ENCODE measurements at regions not wholly inside any gene's neighbourhood (a gene's known extent, or its start where the extent isn't known, plus 50 kb on each side); places are given as distances from the start of the nearest gene placed in this dataset.

DNA sequence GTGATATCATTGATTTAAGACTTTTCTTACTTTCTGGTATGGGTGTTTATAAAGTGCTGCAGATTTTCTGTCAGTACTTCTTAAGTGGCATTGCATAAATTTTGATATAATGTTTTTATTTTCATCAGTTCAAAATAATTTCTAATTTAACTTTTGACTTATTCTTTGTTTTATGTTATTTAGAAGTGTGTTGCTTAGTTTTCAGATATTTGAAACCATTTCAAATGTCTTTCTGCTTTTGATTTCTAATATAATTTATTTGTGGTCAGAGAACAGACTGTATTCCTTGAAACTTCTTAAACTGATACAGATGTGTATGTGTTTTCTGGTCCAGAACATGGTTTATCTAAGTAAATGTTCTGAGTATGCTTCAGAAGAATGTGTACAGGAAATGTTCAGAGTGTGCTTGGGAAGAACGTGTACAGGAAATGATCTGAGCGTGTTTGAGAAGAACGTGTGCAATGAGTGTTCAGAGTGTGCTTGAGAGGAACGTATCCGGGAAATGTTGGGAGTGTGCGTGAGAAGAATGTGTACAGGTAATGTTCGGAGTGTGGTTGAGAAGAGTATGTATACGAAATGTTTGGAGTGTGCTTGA lies 265.7 kb upstream of the HS6ST1 start:
- DNase-seq (ENCODE audit: low spot score in 2 of 2): peak in 1 of 2 donors; percentile 6
- no peak overlapping the region for H3K4me3 ChIP-seq (ENCODE audit: low read depth, poor library complexity, severe bottlenecking)
- 59 to 69% methylated on average over 8 of the region's 8 CpGs for WGBS, 2 donors
- intact Hi-C loops (cut with DNase I; ENCODE audit: low total_unique reads): no loop called here
- no peak for TF ChIP-seq POLR2A (IDR thresholded peaks at IDR 0.05)
- TF ChIP-seq, protein P1, sequence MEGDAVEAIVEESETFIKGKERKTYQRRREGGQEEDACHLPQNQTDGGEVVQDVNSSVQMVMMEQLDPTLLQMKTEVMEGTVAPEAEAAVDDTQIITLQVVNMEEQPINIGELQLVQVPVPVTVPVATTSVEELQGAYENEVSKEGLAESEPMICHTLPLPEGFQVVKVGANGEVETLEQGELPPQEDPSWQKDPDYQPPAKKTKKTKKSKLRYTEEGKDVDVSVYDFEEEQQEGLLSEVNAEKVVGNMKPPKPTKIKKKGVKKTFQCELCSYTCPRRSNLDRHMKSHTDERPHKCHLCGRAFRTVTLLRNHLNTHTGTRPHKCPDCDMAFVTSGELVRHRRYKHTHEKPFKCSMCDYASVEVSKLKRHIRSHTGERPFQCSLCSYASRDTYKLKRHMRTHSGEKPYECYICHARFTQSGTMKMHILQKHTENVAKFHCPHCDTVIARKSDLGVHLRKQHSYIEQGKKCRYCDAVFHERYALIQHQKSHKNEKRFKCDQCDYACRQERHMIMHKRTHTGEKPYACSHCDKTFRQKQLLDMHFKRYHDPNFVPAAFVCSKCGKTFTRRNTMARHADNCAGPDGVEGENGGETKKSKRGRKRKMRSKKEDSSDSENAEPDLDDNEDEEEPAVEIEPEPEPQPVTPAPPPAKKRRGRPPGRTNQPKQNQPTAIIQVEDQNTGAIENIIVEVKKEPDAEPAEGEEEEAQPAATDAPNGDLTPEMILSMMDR (IDR thresholded peaks at IDR 0.05): no peak

DNA sequence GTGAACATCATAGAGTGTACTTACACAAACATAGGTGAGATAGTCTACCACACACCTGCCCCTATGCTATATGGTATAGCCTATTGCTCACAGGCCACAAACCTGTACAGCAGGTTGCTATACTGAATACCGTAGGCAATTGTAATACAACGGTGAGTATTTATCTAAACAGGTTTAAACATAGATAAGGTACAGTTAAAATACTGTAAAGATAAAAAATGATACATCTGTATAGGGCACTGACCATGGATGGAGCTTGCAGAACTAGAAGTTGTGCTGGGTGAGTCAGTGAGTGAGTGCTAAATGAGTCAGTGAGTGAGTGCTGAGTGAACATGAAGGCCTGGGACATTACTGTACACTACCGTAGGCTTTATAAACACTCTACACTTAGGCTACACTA lies 267.0 kb upstream of the HS6ST1 start:
- 77 to 94% methylated on average over 3 of the region's 3 CpGs for WGBS, 2 donors
- intact Hi-C loops (cut with DNase I; ENCODE audit: low total_unique reads): no loop called here
- no peak for TF ChIP-seq POLR2A (IDR thresholded peaks at IDR 0.05)
- TF ChIP-seq, protein P1 (IDR thresholded peaks at IDR 0.05): no peak
- no peak overlapping the region for H3K4me3 ChIP-seq (ENCODE audit: low read depth, poor library complexity, severe bottlenecking)
- DNase-seq (ENCODE audit: low spot score in 2 of 2): no peak

DNA sequence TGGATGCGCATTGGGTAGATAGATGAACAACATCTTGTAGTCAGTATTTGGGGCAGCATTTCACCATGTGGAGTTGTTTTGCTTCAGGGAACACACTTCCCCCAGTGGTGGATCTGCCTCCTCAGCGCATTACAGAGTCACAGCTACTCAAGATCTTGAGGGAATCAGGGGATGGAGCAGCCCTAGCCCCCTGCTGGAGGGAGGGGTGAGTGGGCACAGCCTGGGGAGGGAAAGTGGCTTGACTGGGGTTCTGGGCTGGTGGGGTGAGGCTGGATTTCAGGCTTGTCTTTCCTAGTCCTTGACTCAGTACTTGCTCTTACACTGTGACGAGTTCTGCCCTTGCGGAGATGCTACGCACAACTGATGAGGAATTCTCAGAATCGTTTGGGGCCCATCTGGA lies 271.0 kb upstream of the HS6ST1 start:
- TF ChIP-seq, protein P1 (IDR thresholded peaks at IDR 0.05): no peak
- no peak for TF ChIP-seq POLR2A (IDR thresholded peaks at IDR 0.05)
- H3K4me3 ChIP-seq (ENCODE audit: low read depth, poor library complexity, severe bottlenecking): no peak overlapping the region
- WGBS, 2 donors: 92 to 95% methylated on average over 6 of the region's 6 CpGs
- intact Hi-C loops (cut with DNase I; ENCODE audit: low total_unique reads): no loop called here
- DNase-seq (ENCODE audit: low spot score in 2 of 2): peak in 1 of 2 donors; percentile 31

GRCh38 chr2:128590309-128591021 lies 271.8 kb upstream of the HS6ST1 start:
- intact Hi-C loops (cut with DNase I; ENCODE audit: low total_unique reads): no loop called here
- TF ChIP-seq, protein P1 (IDR thresholded peaks at IDR 0.05): no peak
- no peak for TF ChIP-seq POLR2A (IDR thresholded peaks at IDR 0.05)
- H3K4me3 ChIP-seq (ENCODE audit: low read depth, poor library complexity, severe bottlenecking): no peak overlapping the region
- 88 to 95% methylated on average over 10 to 12 of the region's 12 CpGs for WGBS, 2 donors
- peak; percentile 3 to 45 for DNase-seq (ENCODE audit: low spot score in 2 of 2)

- intact Hi-C loops (cut with DNase I; ENCODE audit: low total_unique reads): no loop called here
- 57 to 66% methylated on average over 5 to 8 of the region's 8 CpGs for WGBS, 2 donors
- TF ChIP-seq, protein P1 (IDR thresholded peaks at IDR 0.05): no peak
- TF ChIP-seq POLR2A (IDR thresholded peaks at IDR 0.05): no peak
- H3K4me3 ChIP-seq (ENCODE audit: low read depth, poor library complexity, severe bottlenecking): no peak overlapping the region
- peak; percentile 4 to 73 for DNase-seq (ENCODE audit: low spot score in 2 of 2)
These were observed 272.6 kb upstream of the HS6ST1 start for GRCh38 chr2:128591022-128591860.

All from lower leg skin (tissue), 4 donors.